Panc1 (cell line): ENCODE measurements at regions not wholly inside any gene's neighbourhood (a gene's known extent, or its start where the extent isn't known, plus 50 kb on each side); places are given as distances from the start of the nearest gene placed in this dataset.

Experiments used
- ATAC-seq: fragments of 200-7000 bp; cut with Tn5 transposase; 2 replicates; pipeline ENCODE4 v1.9.1; 2020; ENCODE audit warnings: mild to moderate bottlenecking, moderate library complexity
- BruUV-seq: library from RNA; stranded (reverse); fragments of 400-500 nt; replicated peaks from 2 replicates; lab custom pipeline; 2021; lab: Mats Ljungman, UMichigan
- CTCF ChIA-PET: fragments of 300-600 bp; sonication (Branson Sonifier 250); formaldehyde crosslinking; loops from one replicate; lab custom pipeline; 2022; ENCODE audit warnings: antibody characterized with exemption; lab: Charles Lee
- POLR2A ChIA-PET: fragments of 300-600 bp; sonication (Branson Sonifier 250); formaldehyde crosslinking; loops from one replicate; lab custom pipeline; 2022; ENCODE audit warnings: antibody characterized with exemption; lab: Charles Lee
- DNase-seq: peaks from one replicate; pipeline ENCODE4 v3.0.0-alpha.2; 2010; ENCODE audit warnings: low read depth, low spot score
- H3K27ac ChIP-seq: 2 replicates; pipeline ENCODE4 v1.5.1; 2011; ENCODE audit warnings: mild to moderate bottlenecking, low read length, inconsistent platforms
- H3K27me3 ChIP-seq: fragments of 200-500 bp; sonication (Bioruptor generic); 2 replicates; pipeline ENCODE4 v1.6.0; 2014; ENCODE audit warnings: low read length, inconsistent platforms; ENCODE audit not compliant: control insufficient read depth, insufficient read depth
- H3K36me3 ChIP-seq: fragments of 200-500 bp; sonication (Bioruptor generic); 2 replicates; pipeline ENCODE4 v1.5.1; 2014; ENCODE audit warnings: inconsistent platforms, mild to moderate bottlenecking, low read length, moderate library complexity; ENCODE audit not compliant: control insufficient read depth, insufficient read depth
- H3K4me1 ChIP-seq: 2 replicates; pipeline ENCODE4 v1.5.1; 2011; ENCODE audit warnings: inconsistent platforms, mild to moderate bottlenecking, low read length, moderate library complexity; ENCODE audit not compliant: control insufficient read depth, insufficient read depth
- H3K4me3 ChIP-seq, 2 experiments: 2 replicates each; pipeline ENCODE4 v1.5.1; 2011 to 2012; ENCODE audit warnings: low read depth in 2 of 2, low read length in 2 of 2, mild to moderate bottlenecking in 2 of 2, inconsistent platforms in 1 of 2, moderate library complexity in 1 of 2
- H3K9me3 ChIP-seq: fragments of 200-500 bp; sonication (Bioruptor generic); 2 replicates; pipeline ENCODE4 v1.5.1; 2014; ENCODE audit warnings: low read depth, mild to moderate bottlenecking, inconsistent platforms, low read length, moderate library complexity; ENCODE audit not compliant: control insufficient read depth, insufficient read depth
- CTCF ChIP-seq: fragments of 450-650 bp; IDR thresholded peaks from 2 replicates; pipeline ENCODE4 v1.5.1; 2017; ENCODE audit warnings: mild to moderate bottlenecking
- POLR2AphosphoS5 ChIP-seq: IDR thresholded peaks from 2 replicates; pipeline ENCODE4 v1.6.1; 2012; ENCODE audit warnings: mild to moderate bottlenecking, low read depth, low read length, moderate library complexity
- REST ChIP-seq, 2 experiments: IDR thresholded peaks; 2 replicates each; pipeline ENCODE4 v1.6.1; 2011 to 2012; ENCODE audit warnings: low read depth in 2 of 2, control low read depth in 1 of 2, low read length in 1 of 2, mild to moderate bottlenecking in 1 of 2, moderate library complexity in 1 of 2; ENCODE audit not compliant: insufficient read depth in 1 of 2
- SIN3A ChIP-seq: IDR thresholded peaks from 2 replicates; pipeline ENCODE4 v1.6.1; 2012; ENCODE audit warnings: low read depth, mild to moderate bottlenecking, low read length, moderate library complexity, borderline replicate concordance; ENCODE audit not compliant: insufficient read depth
- TCF7L2 ChIP-seq: IDR thresholded peaks from 2 replicates; pipeline ENCODE4 v1.6.1; 2011; ENCODE audit warnings: mild to moderate bottlenecking, low read depth, low read length, inconsistent platforms
- in situ Hi-C: cut with HindIII; loops from 2 replicates; pipeline ENCODE4 v1.10.0; 2016; ENCODE audit warnings: low sequenced_read_pairs, low pct_unique_long_range_greater_than_20kb
- intact Hi-C: fragments of 100-400 bp; cut with micrococcal nuclease; formaldehyde crosslinking; loops from one replicate; pipeline ENCODE4 v1.10.0; 2022; ENCODE audit not compliant: unreplicated experiment

GRCh38 chr9:99730062-99730461 is 91.6 kb upstream of the NR4A3 start:
- POLR2A ChIA-PET = no interaction called here
- BruUV-seq = no TSS peak
- ATAC-seq (no peak), DNase-seq (no peak)
- TF ChIP-seq CTCF = no peak
- TF ChIP-seq TCF7L2 = no peak
- H3K36me3 ChIP-seq = no peaks in the 10 kb centered on the region
- H3K9me3 ChIP-seq = no peaks in the 10 kb centered on the region
- H3K27me3 ChIP-seq = no peaks in the 10 kb centered on the region; the same call in 1 of the 2 replicates
- no peak overlapping the region for H3K27ac ChIP-seq
- intact Hi-C loops = no loop called here
- in situ Hi-C loops = no loop called here
- CTCF ChIA-PET = no interaction called here
- no peaks in the 10 kb centered on the region for H3K4me1 ChIP-seq
- H3K4me3 ChIP-seq = no peak overlapping the region

GRCh38 chr9:99731950-99732349 is 89.7 kb upstream of the NR4A3 start:
- intact Hi-C loops = no loop called here
- in situ Hi-C loops = no loop called here
- no peaks in the 10 kb centered on the region for H3K9me3 ChIP-seq
- ATAC-seq (no peak), DNase-seq (no peak)
- no peaks in the 10 kb centered on the region for H3K4me1 ChIP-seq
- TF ChIP-seq REST (IDR thresholded peaks at IDR 0.05; ENCODE audit: insufficient read depth in 1 of 2, low read depth in 2 of 2, low read length in 1 of 2) (no peak), CTCF (no peak), SIN3A (no peak), POLR2AphosphoS5 (no peak), TCF7L2 (no peak)
- no peaks in the 10 kb centered on the region for H3K36me3 ChIP-seq
- no peak overlapping the region for H3K27ac ChIP-seq
- POLR2A ChIA-PET = no interaction called here
- CTCF ChIA-PET = no interaction called here
- BruUV-seq = no TSS peak
- no peaks in the 10 kb centered on the region; the same call in 1 of the 2 replicates for H3K27me3 ChIP-seq
- no peak overlapping the region for H3K4me3 ChIP-seq

GRCh38 chr9:99732715-99733114 is 89.0 kb upstream of the NR4A3 start:
- Histone ChIP-seq H3K27me3 (no peaks in the 10 kb centered on the region; the same call in 1 of the 2 replicates), H3K4me3 (no peak overlapping the region), H3K27ac (no peak overlapping the region), H3K36me3 (no peaks in the 10 kb centered on the region), H3K4me1 (no peaks in the 10 kb centered on the region), H3K9me3 (no peaks in the 10 kb centered on the region)
- ChIA-PET POLR2A (no interaction called here), CTCF (no interaction called here)
- in situ Hi-C loops (no loop called here), intact Hi-C loops (no loop called here)
- no peak for DNase-seq
- no peak for ATAC-seq
- no TSS peak for BruUV-seq
- TF ChIP-seq SIN3A (no peak), REST (IDR thresholded peaks at IDR 0.05; ENCODE audit: insufficient read depth in 1 of 2, low read depth in 2 of 2, low read length in 1 of 2) (no peak), POLR2AphosphoS5 (no peak), CTCF (no peak), TCF7L2 (no peak)
